ENCODE measurements at regions not wholly inside any gene's neighbourhood (a gene's known extent, or its start where the extent isn't known, plus 50 kb on each side); places are given as distances from the start of the nearest gene placed in this dataset.

GRCh38 chr19:46954993-46955812 is 64.4 kb upstream of the NPAS1 start:
- no peak for TF ChIP-seq SREBF2 (IDR thresholded peaks at IDR 0.05)
- no peak for TF ChIP-seq HDAC2 (IDR thresholded peaks at IDR 0.05)
- TF ChIP-seq GATA3 (IDR thresholded peaks at IDR 0.05; ENCODE audit: borderline replicate concordance), result 0 out of 2 replicates have a peak, but pooled peaks have one; percentile 23
- no peak for TF ChIP-seq PHF8 (IDR thresholded peaks at IDR 0.05; ENCODE audit: borderline replicate concordance, low read depth)
- no peak for TF ChIP-seq KDM5A (IDR thresholded peaks at IDR 0.05)
- peak; percentile 78 for TF ChIP-seq MAFK (IDR thresholded peaks at IDR 0.05; ENCODE audit: partially characterized antibody)
- H3K27ac ChIP-seq, result peak overlapping the region; percentile 2 to 49; a peak in 2 of 6 replicates
- ChIA-PET CTCF (interaction anchor here (0.5 to 6.6 kb wide), 8 partner anchors 9 to 99 kb away, joined by 3 to 62 read pairs (median 5); no protein-coding TSS in a partner anchor), POLR2A (interaction anchor here (0.5 to 1.6 kb wide), 2 partner anchors 83 to 95 kb away, joined by 3 read pairs; partner anchors contain the start of gene ARHGAP35)
- 0 out of 3 replicates have a peak overlapping the region, but pooled peaks have one; percentile 1 for H3K4me2 ChIP-seq
- FAIRE-seq (no peak), ATAC-seq (no peak), DNase-seq (ENCODE audit: low read depth in 1 of 2, low spot score in 1 of 2) (no peak)
- H3K9me3 ChIP-seq, result no peaks in the 10 kb centered on the region
- H3K4me1 ChIP-seq, result peaks cover 54% of the 10 kb centered on the region
- no peak overlapping the region for H3K4me3 ChIP-seq
- WGBS (ENCODE audit: missing lambda C conversion rate), result 69% methylated on average over 10 of the region's 10 CpGs

GRCh38 chr19:46955813-46956371 is 63.7 kb upstream of the NPAS1 start:
- H3K4me2 ChIP-seq, result 0 out of 3 replicates have a peak overlapping the region, but pooled peaks have one; percentile 1

GRCh38 chr19:46958532-46958931 is 61.1 kb upstream of the NPAS1 start:
- ATAC-seq (no peak; a peak in 2 of 6 replicates), FAIRE-seq (no peak), DNase-seq (ENCODE audit: low read depth in 1 of 2, low spot score in 1 of 2) (no peak)
- 0 out of 6 replicates have a peak overlapping the region, but pooled peaks of 1 of the 2 experiments have one; percentile 19 for H3K27ac ChIP-seq
- WGBS (ENCODE audit: missing lambda C conversion rate), result 75% methylated on average over 6 of the region's 6 CpGs
- H3K4me3 ChIP-seq, result no peak overlapping the region
- ChIA-PET POLR2A (interaction anchor here (0.7 kb wide), 1 partner anchor 267 kb away, joined by 3 read pairs; no protein-coding TSS in a partner anchor), CTCF (interaction anchor here (0.7 to 6.6 kb wide), 4 partner anchors 12 to 32 kb away, joined by 3 to 62 read pairs (median 4); no protein-coding TSS in a partner anchor)
- H3K4me1 ChIP-seq, result peaks cover 33% of the 10 kb centered on the region
- H3K9me3 ChIP-seq, result no peaks in the 10 kb centered on the region
- peak overlapping the region; percentile 1; the same call in 2 of the 3 replicates for H3K4me2 ChIP-seq
- TF ChIP-seq FOSL2 (IDR thresholded peaks at IDR 0.05) (no peak), FOSL2 (CRISPR knock-in tag; IDR thresholded peaks at IDR 0.05) (no peak), POLR2AphosphoS2 (conservative IDR thresholded peaks at IDR 0.05; ENCODE audit: low read length) (no peak), RCOR1 (IDR thresholded peaks at IDR 0.05; ENCODE audit: low read depth, low read length) (no peak), HEYL (CRISPR knock-in tag; IDR thresholded peaks at IDR 0.05) (no peak), USF2 (IDR thresholded peaks at IDR 0.05) (no peak), PBX3 (IDR thresholded peaks at IDR 0.05) (no peak), JUN (IDR thresholded peaks at IDR 0.05) (no peak), RARB (CRISPR knock-in tag; IDR thresholded peaks at IDR 0.05) (no peak), EHMT2 (IDR thresholded peaks at IDR 0.05; ENCODE audit: low read depth) (no peak), HOXB5 (CRISPR knock-in tag; IDR thresholded peaks at IDR 0.05) (no peak), BHLHE40 (IDR thresholded peaks at IDR 0.05; ENCODE audit: low read depth, low read length) (no peak), PHF8 (IDR thresholded peaks at IDR 0.05; ENCODE audit: borderline replicate concordance, low read depth) (no peak), CHD2 (IDR thresholded peaks at IDR 0.05; ENCODE audit: low read length, partially characterized antibody) (no peak), TP53 (CRISPR knock-in tag; IDR thresholded peaks at IDR 0.05) (no peak), CBX2 (IDR thresholded peaks at IDR 0.05; ENCODE audit: borderline replicate concordance, low read depth) (no peak), EP300 (IDR thresholded peaks at IDR 0.05) (no peak), KDM5A (IDR thresholded peaks at IDR 0.05) (no peak), GATA3 (IDR thresholded peaks at IDR 0.05; ENCODE audit: borderline replicate concordance) (no peak)

More at GRCh38 chr19:46955813-46956371, 63.7 kb upstream of the NPAS1 start:
- ChIA-PET CTCF (interaction anchor here (0.5 to 6.6 kb wide), 7 partner anchors 9 to 100 kb away, joined by 3 to 62 read pairs (median 4); no protein-coding TSS in a partner anchor), POLR2A (interaction anchor here (0.5 to 1.6 kb wide), 3 partner anchors 65 to 96 kb away, joined by 3 to 4 read pairs (median 3); partner anchors contain the start of gene ARHGAP35)
- no peaks in the 10 kb centered on the region for H3K9me3 ChIP-seq
- 94% methylated on average over 6 of the region's 6 CpGs for WGBS (ENCODE audit: missing lambda C conversion rate)
- no peak for ATAC-seq
- FAIRE-seq, result no peak
- no peak for DNase-seq (ENCODE audit: low read depth in 1 of 2, low spot score in 1 of 2)
- H3K4me3 ChIP-seq, result no peak overlapping the region
- TF ChIP-seq FOXS1 (CRISPR knock-in tag; IDR thresholded peaks at IDR 0.05) (no peak), ZNF302 (CRISPR knock-in tag; IDR thresholded peaks at IDR 0.05) (no peak), TP53 (CRISPR knock-in tag; IDR thresholded peaks at IDR 0.05) (no peak)
- H3K27ac ChIP-seq, result no peak overlapping the region
- peaks cover 48% of the 10 kb centered on the region for H3K4me1 ChIP-seq

Measured in A549 (cell line).